ENCODE measurements at regions not wholly inside any gene's neighbourhood (a gene's known extent, or its start where the extent isn't known, plus 50 kb on each side); places are given as distances from the start of the nearest gene placed in this dataset.
"Not testable (repeated sequence)": the region's sequence is repeated elsewhere in the genome, so short reads cannot be mapped to it uniquely, and the experiment has no call there.

DNA sequence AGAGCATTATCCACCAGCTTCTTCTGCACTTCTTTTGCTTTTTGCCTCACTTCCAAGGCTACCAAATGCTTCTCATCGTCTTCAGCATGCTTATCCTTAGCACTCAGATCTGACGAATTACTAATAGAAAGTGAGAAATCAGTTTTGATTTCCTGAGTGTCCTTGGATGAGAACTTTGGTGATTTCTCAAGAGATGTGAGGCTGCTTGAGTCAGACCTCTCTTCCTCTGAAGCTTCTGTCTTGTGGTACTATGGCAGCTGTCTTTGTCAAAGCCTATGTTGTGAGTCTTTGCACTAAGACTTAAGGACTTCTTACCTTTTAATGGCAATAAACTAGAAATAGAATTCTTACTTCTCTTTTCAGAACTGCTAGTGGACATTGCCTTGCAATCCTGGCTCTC lies 169.9 kb downstream of the CPE start:
- H3K27ac ChIP-seq = no peak overlapping the region
- TF ChIP-seq, protein P1, sequence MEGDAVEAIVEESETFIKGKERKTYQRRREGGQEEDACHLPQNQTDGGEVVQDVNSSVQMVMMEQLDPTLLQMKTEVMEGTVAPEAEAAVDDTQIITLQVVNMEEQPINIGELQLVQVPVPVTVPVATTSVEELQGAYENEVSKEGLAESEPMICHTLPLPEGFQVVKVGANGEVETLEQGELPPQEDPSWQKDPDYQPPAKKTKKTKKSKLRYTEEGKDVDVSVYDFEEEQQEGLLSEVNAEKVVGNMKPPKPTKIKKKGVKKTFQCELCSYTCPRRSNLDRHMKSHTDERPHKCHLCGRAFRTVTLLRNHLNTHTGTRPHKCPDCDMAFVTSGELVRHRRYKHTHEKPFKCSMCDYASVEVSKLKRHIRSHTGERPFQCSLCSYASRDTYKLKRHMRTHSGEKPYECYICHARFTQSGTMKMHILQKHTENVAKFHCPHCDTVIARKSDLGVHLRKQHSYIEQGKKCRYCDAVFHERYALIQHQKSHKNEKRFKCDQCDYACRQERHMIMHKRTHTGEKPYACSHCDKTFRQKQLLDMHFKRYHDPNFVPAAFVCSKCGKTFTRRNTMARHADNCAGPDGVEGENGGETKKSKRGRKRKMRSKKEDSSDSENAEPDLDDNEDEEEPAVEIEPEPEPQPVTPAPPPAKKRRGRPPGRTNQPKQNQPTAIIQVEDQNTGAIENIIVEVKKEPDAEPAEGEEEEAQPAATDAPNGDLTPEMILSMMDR (conservative IDR thresholded peaks at IDR 0.05) = no peak
- no peak for TF ChIP-seq ZFX (IDR thresholded peaks at IDR 0.05)

GRCh38 chr4:165553221-165553810 lies 174.5 kb downstream of the CPE start:
- H3K27ac ChIP-seq = no peak overlapping the region
- no peak for TF ChIP-seq ZFX (IDR thresholded peaks at IDR 0.05)
- TF ChIP-seq, protein P1 (conservative IDR thresholded peaks at IDR 0.05) = no peak

- TF ChIP-seq ZFX (IDR thresholded peaks at IDR 0.05) = no peak
- TF ChIP-seq, protein P1 (conservative IDR thresholded peaks at IDR 0.05) = no peak
- H3K27ac ChIP-seq = no peak overlapping the region
These were observed 176.5 kb downstream of the CPE start for GRCh38 chr4:165555302-165555701.

- TF ChIP-seq, protein P1 (conservative IDR thresholded peaks at IDR 0.05) = no peak
- no peak for TF ChIP-seq ZFX (IDR thresholded peaks at IDR 0.05)
- H3K27ac ChIP-seq = no peak overlapping the region
These were observed 177.6 kb downstream of the CPE start for GRCh38 chr4:165556383-165556782.

GRCh38 chr4:165560941-165561340 lies 182.1 kb downstream of the CPE start:
- no peak overlapping the region for H3K27ac ChIP-seq

GRCh38 chr4:165563851-165564250 lies 185.0 kb downstream of the CPE start:
- TF ChIP-seq, protein P1 (conservative IDR thresholded peaks at IDR 0.05) = no peak
- TF ChIP-seq ZFX (IDR thresholded peaks at IDR 0.05) = no peak

More at GRCh38 chr4:165560941-165561340, 182.1 kb downstream of the CPE start:
- TF ChIP-seq, protein P1 (conservative IDR thresholded peaks at IDR 0.05) = no peak
- TF ChIP-seq ZFX (IDR thresholded peaks at IDR 0.05) = no peak

DNA sequence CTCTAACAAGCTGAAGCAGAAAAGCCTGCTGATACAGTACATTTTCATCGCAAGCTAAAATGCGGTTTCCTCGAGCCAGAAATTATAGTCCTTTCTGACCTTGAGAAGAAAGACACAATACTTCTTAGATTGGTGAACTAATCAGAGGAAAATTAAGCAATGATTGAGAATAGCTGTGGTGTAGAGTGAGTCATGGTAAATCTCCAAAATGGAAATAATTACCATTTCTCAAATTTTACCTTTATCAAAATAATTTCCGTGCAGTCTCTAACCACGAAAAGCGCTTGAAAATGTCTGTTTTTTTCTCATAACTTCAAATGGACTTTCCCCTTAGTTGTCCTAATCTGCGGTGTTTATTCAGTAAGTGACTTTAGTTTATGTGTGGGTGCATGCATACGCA lies 190.2 kb downstream of the CPE start:
- TF ChIP-seq ZFX (IDR thresholded peaks at IDR 0.05) = no peak
- TF ChIP-seq, protein P1 (conservative IDR thresholded peaks at IDR 0.05) = no peak
- H3K27ac ChIP-seq = no peak overlapping the region

More at GRCh38 chr4:165563851-165564250, 185.0 kb downstream of the CPE start:
- H3K27ac ChIP-seq = no peak overlapping the region

DNA sequence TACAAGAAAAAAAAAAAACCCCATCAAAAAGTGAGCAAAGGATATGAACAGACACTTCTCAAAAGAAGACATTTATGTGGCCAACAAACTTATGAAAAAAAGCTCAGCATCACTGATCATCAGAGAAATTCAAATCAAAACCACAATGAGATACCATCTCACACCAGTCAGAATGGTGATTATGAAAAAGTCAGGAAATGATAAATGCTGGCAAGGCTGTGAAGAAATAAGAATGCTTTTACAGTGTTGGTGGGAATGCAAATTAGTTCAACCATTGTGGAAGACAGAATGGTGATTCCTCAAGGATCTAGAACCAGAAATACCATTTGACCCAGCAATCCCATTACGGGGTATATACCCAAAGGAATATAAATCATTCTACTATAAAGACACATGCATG lies 192.7 kb downstream of the CPE start:
- not testable (repeated sequence) for H3K27ac ChIP-seq
